ENCODE measurements at regions not wholly inside any gene's neighbourhood (a gene's known extent, or its start where the extent isn't known, plus 50 kb on each side); places are given as distances from the start of the nearest gene placed in this dataset.

DNA sequence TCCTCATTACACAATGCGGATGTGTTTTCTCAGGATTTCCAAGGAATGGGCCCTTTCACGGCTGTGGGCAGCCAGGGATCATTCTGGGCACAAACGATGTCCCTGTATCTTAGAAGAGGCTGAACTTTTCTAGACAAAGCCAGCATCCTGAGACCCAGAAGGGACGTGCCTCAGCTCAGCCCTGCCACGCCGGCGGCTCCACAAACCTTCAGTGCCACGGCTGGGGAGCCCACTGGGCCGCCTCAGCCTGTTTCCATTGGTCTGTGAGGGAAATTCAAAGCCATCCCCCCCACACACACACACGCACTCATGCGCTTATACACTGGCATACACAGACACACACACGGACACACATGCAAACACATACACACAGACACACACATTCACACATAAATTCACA, 344.9 kb upstream of the MKI67 start:
- DNase-seq = no peak

DNA sequence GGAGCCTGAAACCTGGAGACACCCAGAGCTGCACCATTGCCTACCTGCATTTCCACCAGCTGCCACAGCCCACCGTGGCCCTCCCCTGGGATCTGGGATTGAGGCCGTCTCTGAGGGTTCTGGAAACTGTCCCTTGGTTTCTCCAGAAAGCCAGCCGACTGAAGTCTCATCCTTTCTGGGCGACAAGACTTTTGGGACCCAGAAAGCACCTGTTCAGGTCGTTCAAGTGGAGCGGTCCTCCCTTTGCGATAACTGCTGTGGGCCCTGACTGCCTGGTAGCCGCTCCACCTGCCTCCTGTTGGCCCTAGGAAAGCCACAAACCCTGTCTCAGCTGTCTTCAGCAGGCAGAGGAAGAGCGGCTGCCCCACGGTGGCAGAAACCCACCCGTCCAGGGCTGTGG, 346.0 kb upstream of the MKI67 start:
- DNase-seq = no peak

DNA sequence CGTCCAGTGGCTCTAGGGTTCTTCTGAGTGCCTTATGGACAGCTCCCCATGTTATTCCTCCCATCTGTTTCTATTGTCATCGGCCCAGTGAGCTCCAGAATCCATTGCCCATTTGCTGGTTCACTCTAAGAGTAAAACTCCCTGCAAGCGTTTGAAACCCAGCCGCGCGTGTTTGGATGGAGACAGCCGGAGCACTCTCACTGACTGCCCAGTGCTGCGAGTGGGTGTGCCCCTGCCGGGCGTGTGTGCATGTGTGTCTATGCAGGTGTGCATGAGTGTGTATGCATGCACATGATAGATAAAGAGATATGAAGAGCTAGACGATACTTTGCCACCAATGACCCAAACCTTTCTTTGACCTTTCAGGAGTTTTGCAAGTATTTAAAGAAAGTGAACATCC, 347.2 kb upstream of the MKI67 start:
- DNase-seq = no peak

DNA sequence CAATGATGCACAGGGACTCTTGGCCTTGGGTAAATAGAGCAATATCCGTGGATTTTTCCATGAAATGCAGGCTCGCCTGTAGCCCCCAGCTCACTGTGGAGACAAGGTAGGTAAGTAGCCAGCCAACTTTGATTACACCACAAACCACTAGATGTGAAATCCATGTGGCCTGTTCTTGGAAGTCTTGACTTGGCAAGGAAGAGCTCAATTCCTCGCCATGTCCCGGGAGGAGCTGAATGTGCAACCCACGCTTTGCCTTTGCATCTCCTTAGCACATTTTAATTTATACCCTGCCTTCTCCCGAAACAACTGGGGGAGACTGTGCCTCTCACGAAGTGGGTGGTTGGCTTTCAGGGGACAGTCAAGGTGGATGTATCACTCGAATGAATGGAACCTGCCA, 347.7 kb upstream of the MKI67 start:
- no peak for DNase-seq

DNA sequence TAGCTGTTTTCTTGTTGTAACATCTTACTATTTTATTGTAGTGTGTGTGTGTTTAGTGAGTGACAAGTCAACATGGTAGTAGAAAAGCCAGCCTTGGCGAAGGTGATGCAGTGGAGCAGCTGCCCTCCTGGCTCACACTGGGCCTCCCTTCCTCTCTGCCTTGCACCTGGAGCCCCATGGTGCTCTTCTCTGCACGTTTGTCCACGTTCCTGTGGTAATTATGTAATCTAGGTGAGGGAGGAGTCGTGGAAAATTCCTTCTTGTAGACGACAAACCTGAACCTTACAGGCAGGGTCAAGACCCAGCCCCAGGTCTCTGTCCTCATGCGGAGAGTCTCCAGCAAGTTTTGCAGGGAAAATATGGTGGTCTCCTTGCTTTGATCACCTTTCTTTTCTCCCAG, 348.3 kb upstream of the MKI67 start:
- no peak for DNase-seq

DNA sequence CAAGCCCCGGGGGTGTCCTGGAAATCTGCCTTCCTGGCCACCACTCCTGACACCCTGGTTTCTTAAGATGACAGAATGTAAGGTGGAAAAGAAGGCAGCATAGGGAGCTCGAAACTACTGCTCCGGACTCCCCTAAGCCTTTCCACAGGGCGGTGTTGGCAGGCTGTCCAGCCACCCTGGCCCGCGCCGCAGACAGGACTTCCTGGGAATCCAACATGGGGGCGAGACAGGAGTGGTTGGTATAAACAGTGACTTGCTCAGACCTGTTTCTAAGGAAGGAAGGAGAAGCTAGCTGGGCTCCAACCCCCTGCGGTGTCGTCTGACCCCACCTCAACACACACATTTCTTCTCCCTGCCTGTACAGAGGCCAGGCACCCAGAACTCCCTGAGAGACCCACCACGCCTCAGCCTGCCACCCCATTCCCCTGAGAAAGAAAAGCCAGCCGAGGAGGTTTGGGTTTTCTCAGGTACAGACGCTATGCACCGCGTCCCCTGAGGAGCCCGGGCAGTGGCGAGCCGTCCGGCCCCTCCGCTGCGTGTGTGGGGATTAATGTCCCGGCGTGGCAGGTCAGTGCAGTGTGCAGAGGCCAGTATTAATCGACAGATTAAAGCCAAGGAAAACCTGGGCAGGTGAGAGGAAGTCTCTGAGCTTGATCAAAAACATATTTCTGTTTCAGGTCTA, 349.6 kb upstream of the MKI67 start:
- no peak for DNase-seq

DNA sequence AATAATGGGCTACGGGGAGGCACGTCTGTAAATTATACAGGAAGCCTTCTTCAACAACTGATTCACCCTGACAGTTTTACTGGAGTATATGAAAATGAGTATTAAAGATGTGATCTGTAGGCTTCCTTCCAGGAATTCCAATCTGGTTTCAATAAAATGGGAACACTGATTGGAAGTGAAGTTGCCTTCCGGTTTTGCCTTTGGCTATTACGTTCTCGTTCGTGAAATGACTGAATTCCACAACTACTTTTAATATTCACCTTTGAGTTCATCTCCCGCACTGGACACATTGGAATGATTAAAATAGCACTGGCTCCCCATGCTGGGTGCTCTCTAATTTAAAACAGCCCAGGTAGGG, 350.1 kb upstream of the MKI67 start:
- DNase-seq = no peak

DNA sequence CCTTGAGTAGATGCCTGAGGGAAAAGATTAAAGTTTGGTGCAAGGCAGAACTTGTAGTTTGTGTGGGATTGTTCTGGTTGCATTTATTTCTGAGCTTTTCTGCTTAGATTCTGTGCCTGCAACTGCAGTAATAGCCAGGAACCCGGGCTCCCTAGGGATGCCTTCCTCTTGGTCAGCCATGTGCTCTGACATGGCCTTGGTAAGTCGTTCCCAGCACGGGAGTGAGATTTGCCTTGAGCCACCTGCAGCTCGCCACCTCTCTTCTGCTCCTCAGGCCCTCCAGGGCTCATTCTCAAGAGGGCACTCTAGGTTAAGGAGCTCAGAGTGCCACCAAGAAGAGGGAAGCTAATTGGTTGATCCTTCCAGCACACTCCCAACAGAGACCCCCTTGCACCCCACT, 350.6 kb upstream of the MKI67 start:
- DNase-seq = no peak

DNA sequence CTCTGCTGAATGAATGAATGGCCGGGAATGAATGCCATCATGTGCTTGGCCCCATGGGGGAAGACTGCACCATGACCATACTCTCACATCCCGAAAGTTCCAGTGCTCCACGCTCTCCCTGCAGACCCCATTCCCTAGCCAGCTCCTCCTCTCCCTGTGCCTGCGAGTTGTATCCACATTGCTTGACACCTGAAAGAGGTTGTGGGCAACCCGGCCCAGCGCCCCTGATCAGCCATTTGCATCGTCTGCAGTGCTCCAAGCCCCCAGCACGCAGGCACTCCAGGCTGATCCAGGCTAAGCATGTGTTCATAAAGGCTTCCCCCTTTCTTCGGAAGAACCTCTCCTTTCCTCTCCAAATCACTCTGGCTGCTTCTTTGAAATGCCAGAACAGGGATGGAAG, 354.4 kb upstream of the MKI67 start:
- no peak for DNase-seq

DNA sequence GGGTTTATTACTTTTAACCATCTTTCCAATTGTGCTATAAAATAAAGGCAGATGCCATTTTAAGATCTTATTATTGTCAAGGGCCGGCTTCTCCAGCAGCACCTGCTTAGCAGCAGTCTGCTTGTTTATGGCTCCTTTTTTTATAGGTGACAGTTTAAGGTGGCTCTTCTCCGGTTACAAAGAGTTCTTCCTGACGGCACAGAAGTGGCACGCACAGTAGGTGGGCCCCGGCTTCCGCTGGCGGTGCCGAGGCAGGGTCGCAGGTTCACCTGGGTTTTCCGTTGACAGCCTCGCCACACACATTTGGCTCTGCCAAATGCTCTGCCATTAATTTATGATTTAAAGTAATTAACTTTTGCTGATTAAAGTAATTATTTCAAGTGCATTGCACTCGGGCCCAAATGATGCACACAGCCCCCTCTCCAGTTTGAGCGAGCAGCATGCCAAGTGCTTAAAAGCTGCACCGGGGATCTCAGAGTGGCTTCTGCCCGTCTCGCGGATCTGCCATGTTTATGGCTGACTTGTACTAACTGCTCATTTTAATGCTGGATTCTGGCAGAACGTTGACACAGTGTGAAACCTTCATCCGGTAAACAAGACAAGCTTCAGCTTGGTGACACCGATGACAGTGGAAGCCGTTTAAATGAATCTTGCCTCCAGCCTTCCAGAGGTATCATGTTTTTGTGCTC, 355.1 kb upstream of the MKI67 start:
- no peak for DNase-seq

DNA sequence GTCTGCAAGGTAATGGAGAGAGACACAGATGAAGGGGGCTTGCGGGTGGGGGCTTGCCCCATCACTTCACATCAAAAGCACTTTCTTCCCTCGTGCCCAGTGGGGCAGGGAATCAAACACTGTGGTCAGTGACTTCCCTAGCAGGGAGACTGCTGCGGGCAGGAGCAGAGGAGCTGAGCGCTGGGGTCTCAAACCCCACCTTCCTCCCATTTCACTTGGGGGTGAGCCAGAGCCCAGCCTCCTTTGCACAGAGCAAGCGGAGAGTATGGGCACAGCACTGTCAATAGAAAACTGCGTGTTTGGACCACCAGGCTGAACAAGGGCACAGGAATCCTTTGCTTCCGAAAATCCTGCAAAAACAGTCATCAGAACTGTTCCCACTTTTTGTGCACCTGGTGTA, 355.8 kb upstream of the MKI67 start:
- no peak for DNase-seq

DNA sequence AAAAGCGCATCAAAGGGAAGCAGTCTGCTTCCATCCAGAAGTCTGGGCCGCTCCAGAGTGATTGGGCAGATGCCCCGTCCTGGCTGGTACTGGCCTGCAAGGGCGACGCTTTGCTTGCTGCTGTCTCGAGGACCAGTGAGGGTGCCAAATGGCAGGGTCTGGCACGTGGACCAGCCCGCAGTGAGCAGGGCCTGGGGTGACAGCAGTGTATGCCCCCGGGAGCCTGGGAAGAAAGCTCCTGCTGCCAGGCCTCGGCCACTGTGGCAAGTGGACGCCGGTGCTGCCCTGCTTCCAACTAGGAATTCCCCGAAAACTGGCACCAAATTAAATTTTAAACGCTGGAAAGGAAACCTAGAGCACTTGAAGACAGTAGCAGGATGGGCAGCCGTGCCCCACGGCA, 357.0 kb upstream of the MKI67 start:
- no peak for DNase-seq

DNA sequence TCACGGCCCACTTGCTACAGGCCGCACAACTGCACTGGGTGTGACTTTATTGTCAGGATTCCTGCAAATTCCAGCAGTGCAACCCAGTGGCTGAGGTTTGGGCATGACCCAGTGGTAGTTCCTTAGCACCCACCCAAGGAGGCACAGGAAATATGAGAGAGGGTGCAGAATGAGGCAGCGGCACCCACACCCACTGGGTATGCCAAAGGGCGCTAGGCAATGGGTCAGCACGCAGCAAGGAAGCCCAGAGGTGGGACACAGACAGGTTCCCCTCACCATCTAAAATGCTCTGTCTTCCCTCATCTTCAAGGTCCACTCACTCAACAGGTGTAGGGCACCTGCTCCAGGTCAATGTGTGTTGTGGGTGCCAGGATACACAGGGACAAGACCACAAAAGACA, 357.8 kb upstream of the MKI67 start:
- DNase-seq = no peak

DNA sequence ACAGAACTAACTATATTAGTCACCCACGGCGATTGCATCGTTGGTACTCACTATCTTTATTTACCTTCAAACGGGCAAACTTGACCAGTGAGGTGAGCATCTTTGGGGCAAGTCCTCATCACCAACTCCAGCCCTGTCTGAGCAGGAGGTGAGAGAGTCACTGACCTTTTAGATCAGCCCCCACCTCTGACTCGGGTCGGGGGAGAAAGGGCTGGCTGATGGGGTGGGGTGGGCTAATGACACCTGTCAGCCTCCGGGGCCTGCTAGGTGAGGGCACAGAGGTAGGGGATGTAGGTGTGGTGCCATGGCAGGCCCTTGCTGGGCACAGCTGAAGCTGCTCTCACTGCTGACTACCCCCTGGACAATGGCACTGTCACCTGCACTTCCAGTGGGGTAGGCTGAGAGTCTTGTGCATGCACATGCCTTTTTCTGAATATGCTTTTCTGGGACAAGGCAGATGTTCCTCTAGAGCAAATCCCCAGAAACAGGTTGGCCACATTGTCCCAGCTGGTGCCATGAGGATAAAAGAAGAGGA, 359.5 kb upstream of the MKI67 start:
- no peak for DNase-seq

DNA sequence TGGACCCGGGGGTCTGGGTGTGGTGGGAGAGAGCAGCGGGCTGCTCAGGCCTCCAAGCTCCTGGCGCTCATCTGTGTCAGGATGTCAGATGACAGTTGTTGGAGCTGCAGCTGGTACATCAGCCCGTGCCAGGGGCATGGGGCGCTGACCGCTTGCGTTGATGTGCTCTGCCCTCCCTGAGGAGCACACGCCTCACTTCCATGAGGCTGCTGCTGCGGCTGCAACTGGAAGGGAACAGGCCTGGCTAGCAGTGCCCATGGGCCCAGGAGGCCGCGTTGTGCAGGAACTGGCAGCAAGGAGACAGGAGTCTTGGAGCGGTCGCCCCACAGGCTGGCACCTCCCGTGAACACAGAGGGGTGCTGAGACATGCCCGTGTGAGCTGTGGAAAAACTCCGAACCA, 361.3 kb upstream of the MKI67 start:
- no peak for DNase-seq

DNA sequence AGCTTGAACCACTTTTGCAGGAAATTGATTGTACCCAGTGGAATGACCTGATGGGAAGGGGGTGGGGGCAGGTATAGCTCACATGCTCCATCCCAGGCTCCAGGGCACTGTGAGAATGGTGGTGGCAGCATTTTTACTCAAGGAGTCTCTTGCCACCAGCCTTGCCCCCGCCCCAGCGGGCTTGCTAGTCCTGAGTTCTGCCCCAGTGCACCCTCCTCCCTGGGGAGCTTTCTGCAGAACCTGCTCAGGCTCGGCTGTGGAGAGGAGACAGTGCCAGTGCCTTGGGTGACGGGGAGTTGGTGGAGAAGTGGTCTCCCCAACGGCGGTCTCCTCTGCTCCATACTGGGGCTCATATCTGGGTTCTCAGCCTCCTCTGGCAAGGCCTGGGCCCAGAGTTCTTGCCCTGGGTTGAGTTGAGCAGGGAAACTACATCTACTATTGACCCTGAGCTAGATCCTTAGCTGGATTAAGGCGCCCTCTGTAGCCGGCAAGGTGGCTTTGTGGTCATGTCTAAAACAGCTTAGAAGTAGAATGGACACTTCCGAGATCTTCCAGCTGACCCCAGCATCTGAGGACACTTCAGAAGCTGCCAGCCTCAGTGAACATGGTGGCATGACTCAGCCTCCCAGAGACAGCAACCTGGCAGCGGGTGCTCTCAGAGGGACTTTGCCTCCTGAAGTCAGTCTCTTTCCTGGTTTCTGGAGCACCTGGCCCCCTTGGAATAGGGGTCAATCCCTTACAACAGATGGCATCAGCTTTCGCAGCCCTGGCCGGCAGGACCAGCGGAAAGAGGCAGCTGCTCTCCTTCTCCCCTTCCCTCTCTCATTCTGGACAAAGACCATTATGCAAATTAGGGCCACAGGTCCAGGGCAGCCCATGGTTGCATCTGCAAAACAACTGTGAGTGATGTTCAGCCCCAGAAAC, 363.4 kb upstream of the MKI67 start:
- no peak for DNase-seq

DNA sequence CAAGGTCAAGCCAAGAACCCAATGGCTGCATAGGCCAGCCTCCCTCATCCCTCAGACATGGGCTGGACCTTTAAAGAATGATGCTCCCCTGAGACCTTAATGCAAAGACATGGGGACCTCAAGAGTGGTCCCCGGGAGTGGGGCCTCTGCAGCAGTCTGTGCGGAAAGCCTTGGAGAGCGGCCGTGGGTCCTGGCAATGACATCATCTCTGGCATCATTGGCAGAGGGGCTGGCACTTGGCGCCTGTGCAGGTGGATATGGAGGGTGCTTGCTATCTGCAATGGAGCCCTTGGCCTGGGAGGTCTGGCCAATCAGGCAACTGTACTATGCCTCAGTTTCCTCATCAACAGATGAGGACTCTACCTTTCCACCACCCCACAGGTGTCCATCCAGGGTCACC, 365.5 kb upstream of the MKI67 start:
- DNase-seq = no peak

DNA sequence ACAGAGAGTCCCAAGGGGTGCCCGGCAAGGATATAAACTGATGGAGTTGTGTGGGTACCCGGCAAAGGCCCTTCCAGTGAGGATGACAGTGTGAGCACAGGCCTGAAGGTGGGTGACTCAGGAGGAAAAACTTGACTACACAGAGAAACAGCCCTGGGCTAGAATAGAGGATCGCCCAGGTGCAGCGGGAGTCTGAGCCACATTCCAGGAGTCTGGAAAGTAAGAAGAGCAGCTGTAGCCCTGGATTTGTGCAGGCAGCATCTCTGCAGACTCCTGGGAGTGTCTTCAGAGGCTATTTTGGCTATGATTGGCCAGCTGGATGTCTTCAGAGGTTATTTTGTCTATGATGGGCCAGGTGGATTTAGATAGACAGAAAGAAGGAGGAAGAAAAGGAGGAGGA, 367.6 kb upstream of the MKI67 start:
- no peak for DNase-seq

DNA sequence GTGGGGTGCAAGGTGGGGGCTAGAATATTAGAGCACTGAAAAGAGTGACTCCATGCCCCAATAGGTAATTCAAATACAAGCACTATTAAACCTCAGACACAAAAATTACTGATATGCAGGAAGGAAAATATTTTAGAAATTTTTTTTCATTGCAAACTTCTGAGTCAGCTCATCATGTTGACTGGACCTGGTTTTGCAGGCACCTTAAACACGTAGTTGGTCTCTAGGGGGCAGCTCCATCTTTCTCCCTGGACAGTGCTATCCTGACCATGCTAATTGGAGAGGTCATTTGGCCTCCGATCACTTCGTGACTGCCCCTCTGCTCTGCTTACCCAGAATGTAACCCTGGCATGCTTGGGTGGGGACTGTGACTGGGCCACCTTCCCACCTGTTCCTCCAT, 368.4 kb upstream of the MKI67 start:
- DNase-seq = no peak

DNA sequence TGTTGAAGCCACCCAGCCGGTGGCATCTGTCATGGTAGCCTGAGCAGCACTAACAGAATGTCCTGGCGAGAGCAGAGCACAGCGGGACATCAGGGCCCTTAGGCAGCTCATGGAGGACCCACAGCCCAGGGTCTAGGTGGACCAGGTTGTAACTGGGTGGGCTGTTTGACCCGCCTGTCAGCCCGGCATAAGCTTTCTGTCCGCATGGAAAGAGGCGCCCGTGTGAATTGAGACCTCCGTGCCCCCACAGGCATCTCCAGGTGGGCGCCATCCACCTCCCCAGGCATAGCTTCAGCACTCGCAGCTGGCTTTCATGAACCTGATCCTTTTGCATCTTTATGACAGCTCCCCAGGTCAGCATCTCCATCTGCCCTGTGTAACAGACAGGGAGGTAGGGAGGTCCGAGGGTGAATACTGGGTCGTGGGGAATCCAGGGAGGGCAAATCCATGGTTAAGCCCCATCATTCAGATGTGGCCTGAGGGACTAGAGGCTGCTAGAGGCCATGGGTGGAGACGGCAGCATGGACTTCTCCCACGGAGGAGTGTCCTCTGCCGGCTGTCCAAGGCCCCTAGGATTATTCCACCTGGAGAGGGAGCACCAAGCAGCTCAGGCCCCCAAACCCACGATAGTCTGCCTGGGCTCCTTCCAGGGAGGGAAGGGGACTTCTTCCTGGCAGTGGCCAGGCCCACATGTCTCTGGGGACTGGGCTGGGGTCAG, 371.6 kb upstream of the MKI67 start:
- DNase-seq = no peak

DNA sequence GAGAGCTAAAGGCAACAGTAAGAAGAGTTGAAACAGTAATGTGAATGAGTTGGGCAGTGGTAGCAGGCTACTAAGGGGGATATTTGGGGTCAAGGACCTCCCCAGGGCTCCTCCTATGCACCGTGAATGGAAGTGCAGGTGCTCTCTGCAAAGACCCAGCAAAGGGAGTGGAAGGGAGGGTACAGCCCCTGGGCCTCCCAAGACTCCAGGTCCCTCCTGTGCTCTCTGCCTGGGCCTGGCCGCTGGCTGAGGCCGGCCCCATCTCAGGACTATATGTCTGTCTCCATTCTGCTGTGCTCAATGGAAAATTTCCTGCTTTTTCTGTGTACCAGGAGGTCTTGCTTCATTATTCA, 372.1 kb upstream of the MKI67 start:
- no peak for DNase-seq

DNA sequence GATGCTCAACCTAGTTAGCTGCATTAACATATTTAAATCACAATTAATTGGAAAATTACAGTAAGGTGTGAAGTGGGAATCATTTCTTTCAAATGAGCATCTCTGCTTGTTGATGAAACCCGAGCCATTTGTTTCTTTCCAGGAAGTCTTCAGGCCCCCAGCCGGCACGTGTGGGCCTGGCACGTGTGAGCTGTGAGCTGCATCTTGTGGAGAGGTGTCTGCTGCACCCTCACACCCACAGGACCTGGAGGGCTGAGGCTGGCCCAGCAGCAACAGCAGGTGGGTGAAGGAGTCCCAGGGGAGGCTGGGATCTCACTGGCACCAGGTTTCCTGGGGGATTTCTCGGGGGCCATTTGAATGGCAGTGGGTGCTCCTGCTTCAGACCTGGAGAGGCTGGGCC, 372.5 kb upstream of the MKI67 start:
- no peak for DNase-seq

DNA sequence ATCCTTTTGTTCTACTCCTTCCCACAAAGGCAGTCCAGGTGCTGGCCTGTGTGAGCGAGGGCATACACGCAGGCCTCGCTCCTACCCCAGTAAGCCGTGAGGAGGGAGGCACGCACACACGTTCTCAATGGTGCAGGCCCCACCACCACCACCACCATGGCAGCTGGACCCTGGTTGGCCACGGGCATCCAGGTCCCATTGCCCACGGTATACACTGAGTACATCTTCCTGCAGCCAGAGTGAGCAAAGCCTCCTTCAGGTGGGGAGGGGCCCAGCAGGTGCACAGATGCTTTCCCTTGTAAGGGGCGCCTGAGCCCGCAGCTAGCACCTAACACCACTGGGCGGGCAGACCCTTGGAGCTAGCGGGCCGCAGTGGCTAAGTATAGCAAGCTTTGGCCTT, 373.3 kb upstream of the MKI67 start:
- DNase-seq = no peak

All from CD4-positive, alpha-beta T cell treated with Interleukin-17A for 1 hour (primary cell).